NCI-H2081 treated with DMSO at 0.1 percent for 48 hours (cell line): ENCODE measurements at regions not wholly inside any gene's neighbourhood (a gene's known extent, or its start where the extent isn't known, plus 50 kb on each side); places are given as distances from the start of the nearest gene placed in this dataset.

ENCODE experiments used
- DNase-seq: peaks from one replicate; lab custom pipeline; 2025; lab: John Stamatoyannopoulos, UW

DNA sequence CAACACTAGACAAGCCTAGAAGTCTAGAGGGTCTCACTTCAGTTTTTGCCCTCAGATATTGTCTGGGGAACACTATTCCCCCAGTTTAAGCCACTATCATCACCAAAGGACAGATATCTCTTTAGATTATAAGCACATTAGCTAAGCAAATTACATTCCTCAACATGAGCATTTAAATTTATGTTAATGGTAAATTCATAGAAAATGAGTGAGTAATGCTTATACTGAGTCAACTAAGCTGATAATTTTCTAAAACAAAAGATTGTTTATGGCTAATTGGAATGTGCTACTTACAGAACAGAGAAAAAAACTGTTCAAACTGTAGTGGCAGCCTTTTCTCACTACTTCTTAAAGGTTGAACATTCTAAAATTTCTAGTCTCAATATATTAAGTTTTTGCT is 290.2 kb downstream of the SLITRK1 start:
- no peak for DNase-seq

DNA sequence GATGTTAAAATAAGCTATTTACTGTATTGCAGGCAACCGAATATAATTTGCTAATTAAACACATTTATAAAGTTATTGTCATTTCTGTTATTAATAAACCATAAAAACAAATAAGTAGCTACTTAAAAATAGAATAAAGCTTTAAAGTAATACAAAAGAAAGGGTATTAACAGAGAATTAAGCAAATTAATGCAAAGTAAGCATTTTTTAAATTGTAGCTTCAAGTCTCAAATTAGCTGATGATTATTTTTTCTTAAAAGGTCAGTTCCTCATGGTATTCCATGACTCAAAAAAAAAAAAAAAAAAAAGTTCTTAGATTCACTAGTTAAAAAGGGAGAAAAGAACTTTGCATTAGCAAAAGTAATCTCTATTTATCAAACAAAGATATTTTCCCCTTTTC is 292.5 kb downstream of the SLITRK1 start:
- DNase-seq = no peak

DNA sequence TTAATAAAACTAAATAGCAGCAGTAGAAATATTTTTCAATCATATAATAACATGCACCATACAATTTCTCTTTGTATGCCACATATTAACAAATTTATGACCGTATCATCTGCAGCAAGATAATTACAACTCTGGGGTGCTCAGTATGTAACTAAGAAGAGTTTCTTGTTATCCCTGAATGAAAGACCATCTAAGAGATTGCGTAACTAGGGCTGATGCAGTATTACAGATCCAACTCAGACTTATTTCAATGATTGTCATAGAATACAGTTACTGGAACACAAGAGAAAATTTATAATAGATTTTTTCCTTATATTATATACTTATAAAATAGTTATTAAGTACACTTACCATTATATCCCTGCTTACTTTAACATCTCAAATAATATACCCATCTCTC is 305.1 kb downstream of the SLITRK1 start:
- DNase-seq = no peak

DNA sequence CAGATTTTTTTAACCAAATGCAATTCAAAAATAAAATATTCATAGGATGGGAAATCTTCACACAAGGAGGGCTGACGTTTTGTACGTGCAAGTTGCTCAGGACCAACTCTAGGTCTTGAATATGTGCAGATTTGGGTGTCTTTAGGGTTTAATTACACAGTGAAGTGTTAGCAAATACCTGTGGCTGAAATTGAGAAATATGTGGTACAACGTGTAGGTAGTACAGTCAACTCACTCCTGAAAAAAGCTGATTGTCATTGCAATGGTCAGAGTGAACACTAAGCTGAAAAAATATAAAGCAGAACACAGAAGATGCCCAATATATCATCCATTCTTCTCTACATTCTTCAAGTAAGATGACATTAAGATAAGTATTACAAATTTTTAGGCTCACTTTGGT is 314.3 kb downstream of the SLITRK1 start:
- DNase-seq = no peak

DNA sequence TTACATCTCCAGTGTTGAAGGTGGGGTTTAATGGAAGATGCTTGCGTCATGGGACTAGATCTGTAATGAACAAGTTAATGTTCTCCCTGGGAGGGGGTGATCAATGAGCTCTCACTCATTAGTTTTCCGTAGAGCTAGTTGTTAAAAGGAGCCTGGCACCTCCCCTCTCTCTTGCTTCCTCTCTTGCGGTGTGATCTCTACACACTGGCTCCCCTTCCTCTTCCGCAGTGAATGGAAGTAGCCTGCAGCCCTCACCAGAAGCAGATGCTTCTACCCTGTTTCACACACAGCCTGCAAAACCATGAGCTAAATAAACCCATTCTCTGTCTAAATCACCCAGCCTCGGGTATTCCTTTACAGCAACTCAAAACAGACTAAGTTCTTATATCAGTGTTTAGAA is 318.8 kb downstream of the SLITRK1 start:
- DNase-seq = no peak

DNA sequence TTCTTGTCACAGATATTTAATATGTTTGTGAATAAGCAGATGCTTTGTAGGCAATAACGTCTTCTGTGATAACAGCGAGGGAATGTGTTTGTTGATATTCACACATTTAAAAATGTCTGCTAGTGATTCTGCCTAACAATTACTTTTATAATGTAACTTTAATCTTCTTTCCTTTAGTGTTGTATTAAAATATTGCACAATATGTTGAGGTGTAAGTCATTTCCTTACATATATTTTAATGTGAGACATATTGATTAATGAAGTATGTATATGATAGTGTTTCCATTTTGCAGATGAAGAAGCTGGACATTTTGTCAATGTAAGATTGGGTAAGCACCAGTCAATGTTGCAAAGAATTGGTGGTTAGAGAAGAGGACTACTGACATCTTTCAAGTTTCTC is 324.4 kb downstream of the SLITRK1 start:
- DNase-seq = no peak

DNA sequence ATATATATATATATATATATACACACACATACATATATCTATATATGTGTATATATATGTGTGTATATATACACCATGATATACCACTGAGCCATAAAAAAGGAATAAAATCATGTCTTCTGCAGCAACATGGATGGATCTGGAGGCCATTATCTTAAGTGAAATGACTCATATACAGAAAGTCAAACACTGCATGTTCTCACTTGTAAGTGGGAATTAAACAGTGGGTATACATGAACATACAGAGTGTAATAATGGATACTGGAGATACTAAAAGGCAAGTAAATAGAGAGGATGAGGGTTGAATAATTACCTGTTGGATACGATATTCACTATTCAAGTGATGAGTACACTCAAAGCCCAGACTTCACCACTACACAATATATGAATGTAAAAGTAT is 332.6 kb downstream of the SLITRK1 start:
- DNase-seq = no peak

DNA sequence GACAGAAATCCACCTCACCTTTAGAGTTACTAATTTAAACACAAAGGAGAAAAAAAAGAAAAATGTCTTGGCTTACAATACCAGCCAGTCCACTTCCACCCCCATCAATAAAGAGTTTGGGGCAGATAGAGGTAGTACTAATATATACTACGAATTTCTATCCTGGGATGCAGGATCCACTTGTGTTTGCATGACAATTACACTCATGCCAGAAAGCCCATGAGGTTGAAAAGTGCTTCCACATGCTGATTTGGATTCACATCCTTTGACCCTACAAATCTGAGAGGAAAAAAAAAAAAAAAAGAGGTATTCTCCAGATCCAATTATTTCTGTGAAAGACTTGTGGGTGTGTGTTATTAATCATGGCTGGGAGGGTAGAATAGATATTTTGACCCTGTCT is 335.2 kb downstream of the SLITRK1 start:
- DNase-seq = no peak

DNA sequence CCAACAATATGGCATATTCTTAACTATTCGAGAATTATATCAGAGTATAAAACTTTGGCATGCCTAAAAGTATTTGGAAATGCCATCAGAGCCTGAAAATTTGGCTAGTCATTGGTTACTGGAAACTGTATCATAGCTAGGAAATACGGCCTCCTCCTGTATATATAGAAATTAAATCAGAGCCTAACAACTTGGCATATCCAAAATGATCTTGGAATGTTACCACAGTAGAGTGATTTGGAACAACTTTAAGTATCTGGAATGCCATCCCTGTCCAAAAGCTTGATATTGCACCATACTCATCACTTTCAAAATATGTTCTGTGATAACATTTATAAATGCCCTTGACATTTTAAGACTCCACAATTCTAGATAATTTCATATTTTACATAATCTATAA is 335.8 kb downstream of the SLITRK1 start:
- DNase-seq = no peak

DNA sequence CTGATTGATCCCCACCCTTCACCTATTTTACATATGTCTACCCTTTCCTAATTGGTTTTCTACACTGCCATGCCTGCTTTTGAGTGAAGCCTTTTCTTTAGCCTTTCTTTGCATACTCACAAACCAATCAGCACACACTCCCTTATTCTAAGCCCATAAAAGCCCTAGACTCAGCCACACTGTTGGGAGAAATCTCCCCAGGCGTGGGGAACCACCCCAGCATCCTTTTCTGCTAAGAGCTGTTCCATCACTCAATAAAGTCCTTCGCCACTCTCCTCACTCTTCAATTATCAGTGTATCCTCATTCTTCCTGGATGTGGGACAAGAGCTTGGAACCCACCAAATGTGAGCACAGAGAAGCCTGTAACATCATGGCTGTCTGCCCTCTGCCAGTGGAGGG is 343.6 kb downstream of the SLITRK1 start:
- DNase-seq = no peak

DNA sequence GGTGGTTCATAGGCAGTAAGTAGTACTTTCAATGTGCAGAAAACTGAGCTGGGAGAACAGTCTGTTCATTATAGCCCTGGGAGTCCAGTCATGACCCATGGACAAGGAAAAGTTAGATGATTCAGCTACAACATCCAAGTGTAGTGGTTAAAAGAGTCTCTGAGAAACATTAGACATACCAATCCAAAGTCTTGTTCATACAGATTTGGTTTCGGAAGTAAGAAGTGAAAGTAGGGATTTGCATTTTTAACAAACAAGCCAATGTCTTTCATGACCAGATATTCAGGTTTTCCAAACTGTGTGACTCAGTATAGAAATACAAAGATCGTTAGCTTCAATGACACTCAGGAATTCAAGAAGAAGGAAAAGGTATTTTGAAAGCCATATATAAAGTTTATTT is 345.3 kb downstream of the SLITRK1 start:
- DNase-seq = no peak

DNA sequence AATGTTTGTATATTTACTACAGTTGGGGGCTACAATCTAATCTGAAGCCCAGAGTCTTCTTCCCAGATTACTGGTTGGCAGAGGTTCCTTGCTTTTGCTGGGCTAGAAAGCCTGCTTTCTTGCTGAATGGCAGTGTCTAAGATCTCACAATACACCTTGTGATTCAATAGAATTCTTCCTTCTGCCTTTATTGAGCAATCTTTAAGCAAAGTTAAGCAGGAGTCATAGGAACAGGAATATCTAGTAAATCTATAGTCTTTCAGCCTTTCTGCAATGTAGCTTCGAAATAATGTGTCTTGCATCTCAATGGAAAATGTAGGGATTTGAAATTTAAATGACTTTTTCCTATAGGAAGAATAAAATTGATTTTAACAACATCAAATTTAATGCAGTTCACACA is 346.1 kb downstream of the SLITRK1 start:
- no peak for DNase-seq

DNA sequence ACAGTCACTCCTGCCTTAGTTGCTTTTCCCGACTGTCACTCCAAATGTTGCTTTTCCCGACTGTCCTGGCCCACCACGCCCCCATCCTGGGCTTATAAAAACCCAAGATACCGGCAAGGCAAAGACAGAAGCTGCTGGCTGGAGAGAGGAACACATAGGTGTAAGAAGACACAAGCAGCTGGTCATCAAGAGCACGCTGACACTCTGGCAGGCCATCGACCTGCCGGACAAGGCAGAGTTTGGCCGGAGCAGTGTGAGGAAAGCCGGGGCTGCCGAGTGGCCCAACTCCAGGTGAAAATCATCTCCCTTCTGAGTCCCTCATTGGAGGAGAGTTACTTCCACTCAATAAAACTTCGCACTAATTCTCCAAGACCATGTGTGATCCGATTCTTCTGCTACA is 349.5 kb downstream of the SLITRK1 start:
- no peak for DNase-seq

DNA sequence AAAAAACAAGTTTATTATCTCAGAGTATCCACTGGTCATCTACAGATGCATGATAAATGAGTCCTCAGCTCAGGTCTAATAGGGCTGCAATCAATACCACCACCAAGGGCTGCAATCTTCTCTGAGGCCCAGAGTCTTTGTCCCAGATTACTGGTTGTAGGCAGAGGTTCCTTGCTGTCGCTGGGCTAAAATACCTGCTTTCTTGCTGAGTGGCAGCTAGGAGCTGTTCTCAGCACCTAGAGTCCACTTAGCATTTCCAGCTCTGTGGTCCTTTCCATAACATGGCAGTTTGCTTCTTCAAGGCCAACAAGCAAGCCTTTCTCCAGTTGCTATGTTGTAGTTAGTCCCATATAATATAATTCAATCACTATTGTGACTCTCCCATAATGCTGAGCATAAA is 351.3 kb downstream of the SLITRK1 start:
- no peak for DNase-seq

DNA sequence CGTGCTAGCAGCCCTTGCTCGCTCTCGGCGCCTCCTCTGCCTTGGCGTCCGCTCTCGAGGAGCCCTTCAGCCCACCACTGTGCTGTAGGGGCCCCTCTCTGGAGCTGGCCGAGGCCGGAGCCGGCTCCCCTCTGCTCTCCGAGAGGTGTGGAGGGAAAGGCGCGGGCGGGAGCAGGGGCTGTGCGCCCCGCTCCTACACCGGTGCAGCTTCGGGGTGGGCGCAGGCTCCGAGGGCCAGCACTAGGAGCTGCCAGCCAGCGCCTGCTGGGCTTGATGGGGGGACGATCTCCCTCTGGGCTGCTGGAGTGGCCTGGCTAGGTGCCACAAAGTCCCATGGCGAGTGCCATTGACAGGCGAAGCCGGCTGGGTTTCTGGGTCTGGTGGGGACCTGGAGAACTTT is 365.5 kb downstream of the SLITRK1 start:
- DNase-seq = no peak

DNA sequence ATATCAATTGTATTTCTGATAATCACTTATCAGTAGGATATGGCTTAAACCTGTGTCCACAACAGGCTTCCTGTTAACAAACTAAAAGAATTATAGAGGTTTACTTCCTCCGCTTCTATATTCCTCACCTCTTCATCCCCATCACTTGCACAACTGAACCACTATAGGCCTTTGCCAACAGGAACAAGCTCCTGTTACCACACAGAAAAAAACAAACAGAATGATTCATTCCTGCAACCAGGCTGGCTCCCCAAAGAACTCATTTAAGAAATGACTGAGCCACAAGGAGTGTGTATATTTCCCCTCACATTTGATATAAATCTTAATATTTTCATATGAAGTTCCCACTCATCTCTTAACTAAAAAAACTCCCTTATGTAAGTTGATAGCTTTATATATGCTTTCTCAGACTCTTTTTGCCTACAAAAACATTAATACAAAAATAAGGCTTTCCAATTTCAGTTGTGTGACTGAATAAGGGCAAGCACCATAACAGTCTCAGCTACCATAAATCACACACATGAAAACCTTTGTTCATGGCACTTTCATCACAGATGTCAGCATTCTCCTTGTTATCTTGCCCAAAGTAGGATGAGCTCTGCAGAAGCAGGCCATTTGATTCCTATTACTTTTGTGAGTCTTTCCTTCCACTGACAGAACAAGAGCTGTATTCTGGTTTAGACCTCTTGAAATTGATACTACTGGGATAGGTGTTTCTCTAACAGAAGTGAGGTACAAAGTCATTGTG is 366.8 kb downstream of the SLITRK1 start:
- no peak for DNase-seq

DNA sequence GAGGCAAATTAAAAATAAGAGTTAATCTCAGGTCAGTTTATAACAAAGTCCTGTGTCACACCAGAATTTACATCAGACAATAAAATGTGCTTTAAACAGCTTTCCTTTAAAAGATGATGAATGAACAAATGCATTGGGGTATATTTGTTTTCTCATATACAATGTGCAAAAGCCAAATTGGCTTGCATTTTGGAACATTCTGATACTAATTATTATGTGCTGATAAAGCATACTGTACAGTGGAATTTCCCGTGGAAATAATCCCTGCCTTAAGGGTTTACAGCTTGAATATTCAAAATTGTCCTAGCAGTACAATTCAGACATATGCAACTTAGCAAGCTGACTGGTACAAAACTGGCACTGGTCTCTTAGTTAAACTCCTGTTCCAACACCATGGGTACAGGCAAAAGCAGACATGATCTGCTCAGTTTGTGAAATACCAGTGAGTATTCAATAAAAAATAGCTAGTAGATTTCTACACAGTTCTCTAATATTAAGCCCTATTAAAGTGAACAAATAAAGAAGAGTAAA is 373.4 kb downstream of the SLITRK1 start:
- DNase-seq = no peak

DNA sequence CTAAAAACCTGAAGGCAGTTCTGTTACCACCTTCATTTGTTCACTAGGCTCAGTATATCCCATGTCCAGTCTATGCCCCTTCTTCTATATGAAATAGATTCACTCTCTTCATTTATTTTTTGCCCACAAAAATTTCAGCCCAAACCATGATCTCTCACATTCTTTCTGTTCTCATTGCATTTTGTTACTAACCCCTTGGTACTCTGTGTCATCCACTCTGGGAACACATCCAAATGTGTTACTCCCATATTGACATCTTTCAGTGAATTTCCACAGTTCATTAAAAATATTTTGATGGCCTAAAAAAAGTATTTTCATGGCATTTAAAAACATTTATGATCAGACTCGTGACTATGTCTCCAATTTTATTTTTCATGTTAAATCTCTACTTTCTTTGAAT is 378.9 kb downstream of the SLITRK1 start:
- no peak for DNase-seq

DNA sequence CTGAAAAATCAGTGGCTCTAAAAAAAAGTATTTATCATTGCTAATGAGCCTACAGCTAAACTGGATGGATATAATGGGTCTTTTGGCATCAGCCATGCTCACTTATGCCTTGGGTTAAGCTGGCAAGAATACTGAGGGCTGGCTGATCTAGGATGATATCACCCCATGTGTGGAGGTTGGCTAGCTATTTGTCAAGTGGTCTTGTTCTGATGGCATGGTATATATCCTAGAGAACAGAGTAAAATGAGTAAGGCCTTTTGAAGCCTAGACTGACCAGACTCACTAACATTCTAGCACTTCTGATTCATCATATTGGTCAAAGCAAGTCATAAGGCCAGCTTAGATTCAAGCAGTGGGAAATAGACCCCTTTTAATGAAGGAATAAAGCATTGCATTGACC is 383.0 kb downstream of the SLITRK1 start:
- no peak for DNase-seq

DNA sequence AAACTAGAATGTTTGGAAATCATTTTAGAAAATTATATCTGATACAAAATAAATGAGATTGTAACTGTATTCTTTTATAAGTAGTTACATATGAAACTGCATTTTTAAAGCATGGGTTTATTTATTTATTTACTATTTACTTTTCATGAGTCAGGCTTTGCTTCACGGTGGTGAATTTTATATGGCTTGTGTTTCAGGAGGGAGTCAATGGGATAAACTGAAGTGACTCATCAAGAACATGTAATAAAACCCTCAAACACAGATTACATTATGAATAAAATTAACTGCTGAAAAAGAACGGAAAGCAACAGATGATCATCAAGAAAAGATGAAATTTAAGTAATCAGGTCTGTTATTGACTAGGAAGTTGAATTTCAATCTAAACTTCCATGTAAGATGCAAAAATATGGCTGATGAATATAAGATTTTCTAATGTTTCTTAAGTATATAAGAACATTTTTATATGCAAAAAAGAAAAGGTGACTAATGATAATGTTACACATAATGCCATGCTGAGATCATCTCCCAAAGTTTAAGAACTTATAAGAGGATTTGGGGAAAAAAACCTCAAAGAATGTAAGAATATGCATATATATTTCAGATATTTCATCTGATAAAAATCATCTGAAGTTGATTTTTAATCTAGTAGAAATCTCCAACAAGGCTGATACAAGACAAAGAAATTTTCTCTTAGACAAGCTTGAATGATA is 383.6 kb downstream of the SLITRK1 start:
- DNase-seq = no peak

DNA sequence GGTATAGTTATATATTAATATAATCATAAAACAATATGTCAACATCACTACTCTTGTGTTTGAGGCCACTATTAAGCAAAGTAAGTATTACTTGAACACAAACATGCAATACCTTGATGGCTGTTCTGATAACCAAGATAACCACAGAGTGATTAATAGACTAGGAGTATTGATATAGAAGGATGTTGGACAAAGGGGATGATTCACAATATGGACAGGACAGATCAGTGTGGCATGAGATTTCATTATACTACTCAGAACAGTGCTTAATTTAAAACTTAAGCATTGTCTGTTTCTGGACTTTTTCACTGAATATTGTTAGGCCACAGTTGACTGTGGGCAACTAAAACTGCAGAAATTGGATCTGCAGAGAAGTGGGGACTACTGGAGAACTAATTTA is 384.2 kb downstream of the SLITRK1 start:
- DNase-seq = no peak

DNA sequence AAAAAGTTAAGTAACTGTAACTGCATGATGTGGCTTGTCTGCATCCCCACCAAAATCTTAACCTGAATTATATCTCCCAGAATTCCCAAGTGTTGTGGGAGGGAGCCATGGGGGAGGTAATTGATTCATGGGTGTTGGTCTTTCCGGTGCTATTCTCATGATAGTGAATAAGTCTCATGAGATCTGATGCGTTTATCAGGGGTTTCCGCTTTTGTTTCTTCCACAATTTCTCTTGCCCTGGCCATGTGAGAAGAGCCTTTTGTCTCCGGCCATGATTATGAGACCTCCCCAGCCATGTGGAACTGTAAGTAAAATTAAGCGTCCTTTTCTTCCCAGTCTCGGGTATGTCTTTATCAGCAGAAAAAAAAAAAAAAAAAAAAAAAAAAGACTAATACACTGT is 385.8 kb downstream of the SLITRK1 start:
- DNase-seq = no peak

DNA sequence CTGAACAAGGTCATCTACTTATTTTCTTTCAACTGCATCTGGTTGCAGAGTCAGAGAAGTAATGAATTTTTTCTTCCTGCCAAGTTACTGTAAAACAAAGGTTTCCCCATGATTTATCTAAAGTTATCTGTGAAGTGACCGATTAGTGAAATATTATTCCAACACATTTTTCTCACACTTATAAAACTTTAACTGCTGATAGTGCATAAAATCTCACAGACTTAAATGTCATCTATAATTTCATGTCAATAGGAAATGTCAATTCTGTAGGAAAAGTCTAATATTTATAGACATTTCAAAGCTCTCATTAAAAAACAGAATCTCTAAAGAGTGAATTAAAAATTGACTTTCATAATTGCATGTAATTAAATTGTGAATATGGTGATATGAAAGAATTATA is 397.2 kb downstream of the SLITRK1 start:
- no peak for DNase-seq

DNA sequence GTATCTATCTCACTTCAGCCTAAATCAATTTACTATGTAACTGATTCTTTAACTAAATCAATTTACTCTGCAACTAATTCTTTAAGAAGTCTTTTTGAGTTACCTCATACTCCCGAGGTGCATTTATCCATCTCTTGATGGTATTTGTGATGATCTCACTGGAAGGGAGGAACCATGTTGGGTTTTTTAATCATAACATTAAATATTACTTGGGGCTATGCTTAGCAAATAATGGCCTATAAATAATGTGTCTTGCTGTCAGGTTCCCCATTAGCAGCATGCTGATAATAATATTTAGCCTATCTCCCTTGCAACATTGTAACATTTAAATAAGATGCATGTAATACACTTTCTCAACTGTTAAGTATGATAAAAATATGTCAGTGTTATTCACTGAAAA is 411.3 kb downstream of the SLITRK1 start:
- DNase-seq = no peak
